Ascending aorta (tissue), 2 donors: ENCODE measurements at regions not wholly inside any gene's neighbourhood (a gene's known extent, or its start where the extent isn't known, plus 50 kb on each side); places are given as distances from the start of the nearest gene placed in this dataset.

ENCODE experiments used
- DNase-seq, 2 donors: peaks; one replicate each; pipeline ENCODE4 v3.0.0-alpha.2; 2019; ENCODE audit warnings: low spot score in 2 of 2
- H3K27ac ChIP-seq, 2 donors: fragments of 200-600 bp; sonication (generic); one replicate each; pipeline ENCODE4 v1.5.1; 2016 to 2017; ENCODE audit warnings: mild to moderate bottlenecking in 1 of 2
- H3K27me3 ChIP-seq: fragments of 200-600 bp; sonication (generic); one replicate; pipeline ENCODE4 v1.5.1; 2017
- H3K36me3 ChIP-seq, 2 donors: fragments of 200-600 bp; sonication (generic); one replicate each; pipeline ENCODE4 v1.5.1; 2016
- H3K4me1 ChIP-seq, 2 donors: fragments of 200-600 bp; sonication (generic); one replicate each; pipeline ENCODE4 v1.5.1; 2016 to 2017; ENCODE audit warnings: mild to moderate bottlenecking in 1 of 2
- H3K4me3 ChIP-seq, 2 donors: fragments of 200-600 bp; sonication (generic); one replicate each; pipeline ENCODE4 v1.5.1; 2016 to 2017; ENCODE audit warnings: mild to moderate bottlenecking in 1 of 2
- H3K9me3 ChIP-seq, 2 donors: fragments of 200-600 bp; sonication (generic); one replicate each; pipeline ENCODE4 v1.5.1; 2016
- CTCF ChIP-seq, 3 experiments: fragments of 200-600 bp in 2 of 3; fragments of 450-650 bp in 1 of 3; sonication (generic) in 2 of 3; IDR thresholded peaks; one replicate each; pipeline ENCODE4 v1.5.1; 2016 to 2019; ENCODE audit warnings: antibody characterized with exemption in 3 of 3, mild to moderate bottlenecking in 1 of 3, moderate library complexity in 1 of 3
- intact Hi-C: fragments of 100-400 bp; cut with DNase I; formaldehyde crosslinking; loops from one replicate; pipeline ENCODE4 v1.15.1; 2023

GRCh38 chr2:31704561-31705212 is 123.9 kb upstream of the SRD5A2 start:
- no peak for TF ChIP-seq CTCF (IDR thresholded peaks at IDR 0.05)
- Histone ChIP-seq H3K4me3 (no peak overlapping the region), H3K9me3 (peaks cover 0 to 3% of the 10 kb centered on the region in 2 donors), H3K27me3 (no peaks in the 10 kb centered on the region), H3K36me3 (no peaks in the 10 kb centered on the region), H3K27ac (no peak overlapping the region), H3K4me1 (no peaks in the 10 kb centered on the region)
- no peak for DNase-seq
- intact Hi-C loops, result no loop called here

GRCh38 chr2:31703253-31703652 is 122.5 kb upstream of the SRD5A2 start:
- H3K4me3 ChIP-seq, result no peak overlapping the region
- intact Hi-C loops, result no loop called here
- no peak overlapping the region for H3K27ac ChIP-seq
- no peak for DNase-seq
- TF ChIP-seq CTCF (IDR thresholded peaks at IDR 0.05), result no peak
- no peaks in the 10 kb centered on the region for H3K36me3 ChIP-seq
- H3K9me3 ChIP-seq, result peaks cover 6 to 10% of the 10 kb centered on the region in 2 donors
- no peaks in the 10 kb centered on the region for H3K27me3 ChIP-seq
- H3K4me1 ChIP-seq, result no peaks in the 10 kb centered on the region

GRCh38 chr2:31698722-31699121 is 118.0 kb upstream of the SRD5A2 start:
- Histone ChIP-seq H3K27ac (no peak overlapping the region), H3K4me3 (no peak overlapping the region), H3K36me3 (no peaks in the 10 kb centered on the region), H3K27me3 (no peaks in the 10 kb centered on the region), H3K9me3 (peaks cover 19 to 36% of the 10 kb centered on the region in 2 donors), H3K4me1 (no peaks in the 10 kb centered on the region)
- intact Hi-C loops, result no loop called here
- TF ChIP-seq CTCF (IDR thresholded peaks at IDR 0.05), result no peak
- no peak for DNase-seq

- Histone ChIP-seq H3K36me3 (no peaks in the 10 kb centered on the region), H3K4me1 (no peaks in the 10 kb centered on the region), H3K27ac (no peak overlapping the region), H3K4me3 (no peak overlapping the region), H3K9me3 (peaks cover 26 to 56% of the 10 kb centered on the region in 2 donors), H3K27me3 (no peaks in the 10 kb centered on the region)
- intact Hi-C loops, result no loop called here
- no peak for TF ChIP-seq CTCF (IDR thresholded peaks at IDR 0.05)
- no peak for DNase-seq
Measured at GRCh38 chr2:31696068-31696467, 115.3 kb upstream of the SRD5A2 start.

GRCh38 chr2:31694444-31694843 is 113.7 kb upstream of the SRD5A2 start:
- intact Hi-C loops, result no loop called here
- no peaks in the 10 kb centered on the region for H3K27me3 ChIP-seq
- no peak for TF ChIP-seq CTCF (IDR thresholded peaks at IDR 0.05)
- no peak overlapping the region for H3K27ac ChIP-seq
- no peaks in the 10 kb centered on the region for H3K36me3 ChIP-seq
- peaks cover 26 to 54% of the 10 kb centered on the region in 2 donors for H3K9me3 ChIP-seq
- H3K4me1 ChIP-seq, result no peaks in the 10 kb centered on the region
- no peak overlapping the region for H3K4me3 ChIP-seq
- DNase-seq, result no peak

- Histone ChIP-seq H3K4me3 (no peak overlapping the region), H3K27ac (no peak overlapping the region), H3K36me3 (no peaks in the 10 kb centered on the region), H3K27me3 (no peaks in the 10 kb centered on the region), H3K4me1 (no peaks in the 10 kb centered on the region), H3K9me3 (peaks cover 24 to 52% of the 10 kb centered on the region in 2 donors)
- TF ChIP-seq CTCF (IDR thresholded peaks at IDR 0.05), result no peak
- DNase-seq, result no peak
- intact Hi-C loops, result no loop called here
Measured at GRCh38 chr2:31693882-31694281, 113.1 kb upstream of the SRD5A2 start.
